ENCODE measurements at regions not wholly inside any gene's neighbourhood (a gene's known extent, or its start where the extent isn't known, plus 50 kb on each side); places are given as distances from the start of the nearest gene placed in this dataset.
"Not testable (repeated sequence)": the region's sequence is repeated elsewhere in the genome, so short reads cannot be mapped to it uniquely, and the experiment has no call there.

DNA sequence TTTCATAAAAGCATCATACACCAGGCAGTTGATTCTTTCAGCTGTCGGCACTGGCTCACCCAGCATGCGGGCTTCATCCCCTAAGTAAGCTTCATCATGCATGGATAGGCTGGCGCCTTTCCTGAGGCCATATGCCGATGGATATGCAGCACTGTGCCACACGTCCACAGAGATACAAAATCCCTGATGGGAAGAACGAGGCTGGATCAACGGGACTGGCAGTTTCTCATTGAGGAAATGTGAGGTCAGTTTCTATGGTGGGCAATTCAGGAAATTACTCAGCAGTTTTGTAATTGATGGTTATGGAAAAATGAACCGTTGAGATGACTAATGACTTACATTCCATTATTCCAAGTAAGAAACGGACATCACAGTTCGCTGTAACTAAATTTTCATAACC lies 453.8 kb downstream of the TMEM121 start:
- no peak overlapping the region for H3K4me3 ChIP-seq (ENCODE audit: low read depth, low read length)
- DNase-seq (ENCODE audit: low read depth): no peak
- TF ChIP-seq, protein P1, sequence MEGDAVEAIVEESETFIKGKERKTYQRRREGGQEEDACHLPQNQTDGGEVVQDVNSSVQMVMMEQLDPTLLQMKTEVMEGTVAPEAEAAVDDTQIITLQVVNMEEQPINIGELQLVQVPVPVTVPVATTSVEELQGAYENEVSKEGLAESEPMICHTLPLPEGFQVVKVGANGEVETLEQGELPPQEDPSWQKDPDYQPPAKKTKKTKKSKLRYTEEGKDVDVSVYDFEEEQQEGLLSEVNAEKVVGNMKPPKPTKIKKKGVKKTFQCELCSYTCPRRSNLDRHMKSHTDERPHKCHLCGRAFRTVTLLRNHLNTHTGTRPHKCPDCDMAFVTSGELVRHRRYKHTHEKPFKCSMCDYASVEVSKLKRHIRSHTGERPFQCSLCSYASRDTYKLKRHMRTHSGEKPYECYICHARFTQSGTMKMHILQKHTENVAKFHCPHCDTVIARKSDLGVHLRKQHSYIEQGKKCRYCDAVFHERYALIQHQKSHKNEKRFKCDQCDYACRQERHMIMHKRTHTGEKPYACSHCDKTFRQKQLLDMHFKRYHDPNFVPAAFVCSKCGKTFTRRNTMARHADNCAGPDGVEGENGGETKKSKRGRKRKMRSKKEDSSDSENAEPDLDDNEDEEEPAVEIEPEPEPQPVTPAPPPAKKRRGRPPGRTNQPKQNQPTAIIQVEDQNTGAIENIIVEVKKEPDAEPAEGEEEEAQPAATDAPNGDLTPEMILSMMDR (IDR thresholded peaks at IDR 0.05; ENCODE audit: insufficient read depth, low read length): no peak

DNA sequence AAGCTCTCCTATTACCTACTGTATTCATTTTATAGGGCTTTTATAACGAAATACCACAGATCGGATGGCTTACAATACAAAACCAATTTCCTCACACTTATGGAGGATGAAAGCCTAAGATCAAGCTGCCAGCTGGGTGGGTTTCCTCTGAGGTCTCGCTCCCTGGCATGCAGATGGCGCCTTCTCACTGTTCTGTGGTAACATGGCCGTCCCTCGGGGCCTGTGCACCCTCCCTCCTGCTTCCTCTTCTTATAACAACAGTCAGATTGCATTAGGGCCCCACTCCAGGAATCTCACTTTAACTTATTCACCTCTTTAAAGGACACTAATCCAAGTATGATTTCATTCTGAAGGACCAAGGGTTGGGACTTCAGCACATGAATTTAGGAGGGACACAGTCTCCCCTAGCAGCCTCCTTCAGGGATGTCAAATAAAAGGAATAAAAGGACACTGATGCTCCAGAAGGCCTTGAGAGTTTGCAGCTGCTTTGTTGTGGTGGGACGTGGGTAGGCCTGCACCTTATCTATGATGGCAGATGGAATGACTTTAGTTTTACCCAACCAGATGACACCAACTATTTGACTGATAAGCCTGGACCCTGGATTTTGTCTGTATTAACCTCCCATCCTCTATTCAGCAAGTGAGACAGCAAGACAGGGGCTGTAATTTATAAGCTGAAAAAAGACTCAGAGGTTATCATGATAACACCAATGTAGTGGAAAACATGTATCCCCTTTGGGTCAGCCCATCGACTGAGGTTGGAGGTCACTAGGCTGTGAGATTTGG lies 455.3 kb downstream of the TMEM121 start:
- DNase-seq (ENCODE audit: low read depth); H3K4me3 ChIP-seq (ENCODE audit: low read depth, low read length): not testable (repeated sequence)

DNA sequence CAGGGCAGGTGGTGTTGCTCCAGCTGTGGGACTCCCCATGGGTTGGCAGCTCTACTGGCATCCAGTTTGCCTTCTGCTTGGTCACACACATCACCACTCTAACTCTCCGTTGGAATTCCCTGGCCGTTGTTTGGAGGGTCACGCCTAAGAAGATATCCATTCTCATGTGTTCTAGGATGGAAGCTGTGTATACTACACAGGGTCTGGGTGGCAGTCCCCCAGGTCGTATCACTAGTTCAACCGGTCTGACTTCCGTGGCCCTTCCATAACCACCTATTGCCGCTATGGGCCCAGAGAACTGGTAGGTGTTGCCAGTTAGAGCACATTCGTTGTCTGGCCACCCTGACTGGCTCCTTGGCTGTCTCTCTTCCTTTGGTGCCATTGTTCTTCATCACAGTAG lies 456.3 kb downstream of the TMEM121 start:
- TF ChIP-seq, protein P1 (IDR thresholded peaks at IDR 0.05; ENCODE audit: insufficient read depth, low read length): no peak
- DNase-seq (ENCODE audit: low read depth): no peak
- no peak overlapping the region for H3K4me3 ChIP-seq (ENCODE audit: low read depth, low read length)

DNA sequence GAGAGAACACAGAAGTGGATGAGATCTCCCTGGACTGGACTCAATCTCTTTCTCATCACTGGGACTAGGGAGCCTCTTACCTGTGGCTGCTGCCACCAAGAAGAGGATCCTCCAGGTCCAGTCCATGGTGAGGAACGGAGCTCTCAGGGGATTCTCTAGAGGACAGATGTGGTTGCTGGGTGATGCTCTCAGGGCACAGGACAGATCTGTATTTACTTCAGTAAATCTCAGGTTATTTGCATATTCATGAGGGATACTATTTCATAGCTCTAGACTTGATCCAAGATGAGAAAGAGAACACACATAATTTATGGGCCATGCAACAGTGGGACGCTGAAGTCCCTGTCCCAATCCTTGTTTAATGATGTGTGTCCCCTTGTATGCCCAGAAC lies 460.5 kb downstream of the TMEM121 start:
- no peak overlapping the region for H3K4me3 ChIP-seq (ENCODE audit: low read depth, low read length)
- TF ChIP-seq, protein P1 (IDR thresholded peaks at IDR 0.05; ENCODE audit: insufficient read depth, low read length): no peak
- no peak for DNase-seq (ENCODE audit: low read depth)

DNA sequence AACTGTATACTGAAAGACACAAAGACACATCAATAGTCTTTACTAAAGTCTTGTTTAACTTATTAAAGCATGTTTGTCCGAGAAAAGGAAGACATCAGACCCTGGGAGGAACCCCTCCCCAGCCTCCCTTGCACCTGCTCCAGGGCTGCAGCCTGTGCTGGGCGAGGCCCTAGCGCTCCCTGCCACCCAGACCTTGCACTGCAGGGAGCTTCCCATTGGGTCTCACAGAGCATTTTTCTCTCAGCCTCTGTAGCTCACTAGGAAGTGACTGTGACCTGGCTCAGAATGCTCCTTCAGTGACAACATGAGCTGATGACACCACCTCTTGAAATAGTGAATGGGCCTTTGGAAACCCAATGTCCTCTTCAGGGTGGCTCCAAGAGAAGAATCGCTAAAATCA lies 461.2 kb downstream of the TMEM121 start:
- no peak for DNase-seq (ENCODE audit: low read depth)
- TF ChIP-seq, protein P1 (IDR thresholded peaks at IDR 0.05; ENCODE audit: insufficient read depth, low read length): no peak
- no peak overlapping the region for H3K4me3 ChIP-seq (ENCODE audit: low read depth, low read length)

DNA sequence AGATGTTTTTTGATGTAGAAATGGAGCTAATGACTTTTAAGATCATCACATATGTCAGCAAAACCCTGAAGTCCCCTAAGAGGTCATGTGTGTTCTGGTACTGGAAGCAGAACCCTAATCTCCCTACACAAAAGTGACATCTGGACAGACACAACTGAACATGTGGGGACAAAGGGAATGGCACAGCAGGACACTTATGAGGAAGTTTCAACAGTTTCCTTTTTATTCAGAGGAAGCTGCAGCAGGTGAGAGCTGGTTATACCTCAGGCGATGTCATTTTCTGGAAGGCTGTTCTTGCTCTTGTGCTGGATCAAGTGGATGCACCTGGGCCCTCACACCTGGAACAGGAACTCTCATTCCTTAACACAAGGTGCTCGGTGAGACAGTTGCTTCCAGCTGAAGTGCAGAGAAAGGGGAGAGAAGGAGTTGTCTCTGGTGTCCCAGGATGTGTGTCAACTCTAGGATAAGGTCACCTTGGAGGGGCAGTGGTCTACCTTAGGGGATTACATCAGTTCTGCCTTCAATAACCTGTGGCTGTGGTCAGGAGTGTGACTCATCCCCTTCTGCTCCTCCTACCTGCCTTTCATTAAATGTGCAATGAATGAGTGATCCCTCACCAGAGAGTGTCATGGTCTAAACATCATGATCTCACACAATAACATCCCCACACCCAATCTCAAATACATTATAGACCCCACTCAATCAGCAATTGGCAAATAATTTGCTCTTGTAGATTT lies 463.4 kb downstream of the TMEM121 start:
- DNase-seq (ENCODE audit: low read depth): no peak
- no peak overlapping the region for H3K4me3 ChIP-seq (ENCODE audit: low read depth, low read length)
- TF ChIP-seq, protein P1 (IDR thresholded peaks at IDR 0.05; ENCODE audit: insufficient read depth, low read length): no peak

DNA sequence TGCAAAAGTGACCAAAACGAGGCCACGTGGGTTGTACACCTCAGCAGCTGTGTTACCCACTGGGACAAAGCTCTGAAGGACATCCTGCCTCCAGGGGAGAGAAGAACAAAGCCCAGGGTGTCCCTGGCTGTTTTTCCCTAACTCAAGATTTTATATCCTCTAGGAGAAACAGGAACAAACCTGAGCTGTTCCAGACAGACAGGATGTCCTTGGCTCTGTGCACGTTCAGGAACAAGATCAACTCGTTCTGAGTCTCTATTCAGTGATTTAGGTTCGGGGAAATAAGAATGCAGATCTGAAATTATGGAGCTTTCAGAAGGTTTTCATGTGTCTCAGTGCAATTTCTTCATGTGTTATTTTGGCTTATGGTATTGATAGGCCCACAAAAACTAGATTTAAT lies 465.3 kb downstream of the TMEM121 start:
- not testable (repeated sequence) for H3K4me3 ChIP-seq (ENCODE audit: low read depth, low read length); DNase-seq (ENCODE audit: low read depth)
